ENCODE measurements at regions not wholly inside any gene's neighbourhood (a gene's known extent, or its start where the extent isn't known, plus 50 kb on each side); places are given as distances from the start of the nearest gene placed in this dataset.

DNA sequence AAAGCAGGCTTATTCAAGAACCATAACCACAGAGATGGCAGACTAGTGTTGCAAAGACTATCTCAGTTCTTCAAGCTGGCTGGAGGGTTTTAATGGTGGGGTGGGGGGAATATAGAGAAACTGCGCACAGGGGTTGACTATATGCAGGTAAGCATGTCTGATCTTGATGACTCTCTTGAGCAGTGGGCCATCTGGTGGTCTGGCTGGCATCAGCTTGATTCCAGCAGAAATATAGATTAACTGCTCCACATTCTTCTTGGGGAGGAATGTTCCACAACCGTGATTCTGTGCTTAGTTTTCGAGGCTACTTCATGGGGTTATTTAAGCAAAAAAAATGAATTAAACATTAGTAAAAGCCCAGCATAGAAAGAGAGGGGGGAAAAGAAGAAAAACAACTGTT lies 158.8 kb upstream of the PGR start:
- TF ChIP-seq, protein P1, sequence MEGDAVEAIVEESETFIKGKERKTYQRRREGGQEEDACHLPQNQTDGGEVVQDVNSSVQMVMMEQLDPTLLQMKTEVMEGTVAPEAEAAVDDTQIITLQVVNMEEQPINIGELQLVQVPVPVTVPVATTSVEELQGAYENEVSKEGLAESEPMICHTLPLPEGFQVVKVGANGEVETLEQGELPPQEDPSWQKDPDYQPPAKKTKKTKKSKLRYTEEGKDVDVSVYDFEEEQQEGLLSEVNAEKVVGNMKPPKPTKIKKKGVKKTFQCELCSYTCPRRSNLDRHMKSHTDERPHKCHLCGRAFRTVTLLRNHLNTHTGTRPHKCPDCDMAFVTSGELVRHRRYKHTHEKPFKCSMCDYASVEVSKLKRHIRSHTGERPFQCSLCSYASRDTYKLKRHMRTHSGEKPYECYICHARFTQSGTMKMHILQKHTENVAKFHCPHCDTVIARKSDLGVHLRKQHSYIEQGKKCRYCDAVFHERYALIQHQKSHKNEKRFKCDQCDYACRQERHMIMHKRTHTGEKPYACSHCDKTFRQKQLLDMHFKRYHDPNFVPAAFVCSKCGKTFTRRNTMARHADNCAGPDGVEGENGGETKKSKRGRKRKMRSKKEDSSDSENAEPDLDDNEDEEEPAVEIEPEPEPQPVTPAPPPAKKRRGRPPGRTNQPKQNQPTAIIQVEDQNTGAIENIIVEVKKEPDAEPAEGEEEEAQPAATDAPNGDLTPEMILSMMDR (IDR thresholded peaks at IDR 0.05; ENCODE audit: low read depth, low read length): no peak
- TF ChIP-seq POLR2A (IDR thresholded peaks at IDR 0.05; ENCODE audit: extremely low read depth, insufficient read length) (no peak), MAX (IDR thresholded peaks at IDR 0.05; ENCODE audit: low read depth, low read length) (no peak)

All from NB4 (cell line).